ENCODE measurements at regions not wholly inside any gene's neighbourhood (a gene's known extent, or its start where the extent isn't known, plus 50 kb on each side); places are given as distances from the start of the nearest gene placed in this dataset.

DNA sequence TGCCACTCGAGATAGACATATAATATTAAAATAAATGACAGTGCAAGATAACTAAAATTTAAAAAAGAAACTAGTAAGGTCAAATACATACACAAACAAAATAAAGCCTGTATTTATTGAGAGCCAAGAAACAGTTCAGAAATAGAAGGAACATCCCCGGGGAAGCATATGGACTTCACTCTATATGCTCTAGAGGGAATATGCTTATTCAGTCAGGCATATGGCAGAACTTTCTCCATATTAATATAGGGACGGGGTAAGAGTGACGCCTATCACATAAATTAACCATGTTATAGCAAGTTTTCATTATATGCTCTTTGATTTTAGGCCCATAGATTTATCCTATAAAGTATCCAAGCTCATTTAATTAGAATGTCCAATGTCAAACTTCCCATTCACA is 56.7 kb upstream of the EFHC2 start:
- TF ChIP-seq CTCF (IDR thresholded peaks at IDR 0.05) (no peak), POLR2A (IDR thresholded peaks at IDR 0.05) (no peak), POLR2AphosphoS5 (IDR thresholded peaks at IDR 0.05) (no peak), EP300 (IDR thresholded peaks at IDR 0.05; ENCODE audit: low read depth) (no peak)

Measured in transverse colon (tissue), 4 donors.